OCI-LY1 (cell line): ENCODE measurements at regions not wholly inside any gene's neighbourhood (a gene's known extent, or its start where the extent isn't known, plus 50 kb on each side); places are given as distances from the start of the nearest gene placed in this dataset.

Source experiments
- H2AFZ ChIP-seq: fragments of 200-600 bp; sonication (generic), shearing (Covaris generic); 2 replicates; pipeline ENCODE4 v1.6.0; 2014; ENCODE audit warnings: antibody characterized with exemption, mild to moderate bottlenecking, low read length
- H3F3A ChIP-seq: fragments of 200-600 bp; sonication (generic), shearing (Covaris generic); 2 replicates; pipeline ENCODE4 v1.6.0; 2014; ENCODE audit warnings: mild to moderate bottlenecking, antibody characterized with exemption, low read length, moderate library complexity; ENCODE audit not compliant: insufficient read depth
- H3K27ac ChIP-seq: fragments of 200-600 bp; sonication (generic); 2 replicates; pipeline ENCODE4 v1.5.1; 2014; ENCODE audit warnings: low read length, mixed run types, mild to moderate bottlenecking, low read depth; ENCODE audit not compliant: poor library complexity, severe bottlenecking
- H3K27me3 ChIP-seq: fragments of 200-600 bp; sonication (generic); 2 replicates; pipeline ENCODE4 v1.6.0; 2014; ENCODE audit warnings: antibody characterized with exemption, mild to moderate bottlenecking, low read length, moderate library complexity; ENCODE audit not compliant: insufficient read depth
- H3K36me3 ChIP-seq: fragments of 200-600 bp; sonication (generic); 2 replicates; pipeline ENCODE4 v1.6.1; 2014; ENCODE audit warnings: mild to moderate bottlenecking, antibody characterized with exemption, low read length, moderate library complexity, mixed read lengths; ENCODE audit not compliant: insufficient read depth
- H3K4me1 ChIP-seq: fragments of 200-600 bp; sonication (generic); 2 replicates; pipeline ENCODE4 v1.5.1; 2014; ENCODE audit warnings: mild to moderate bottlenecking, low read length, moderate library complexity; ENCODE audit not compliant: insufficient read depth, severe bottlenecking
- H3K4me2 ChIP-seq: fragments of 200-600 bp; sonication (generic), shearing (Covaris generic); 2 replicates; pipeline ENCODE4 v1.6.1; 2014; ENCODE audit warnings: low read length
- H3K4me3 ChIP-seq: fragments of 200-600 bp; sonication (generic); 2 replicates; pipeline ENCODE4 v1.5.1; 2014; ENCODE audit warnings: low read length, low read depth, mild to moderate bottlenecking, mixed read lengths; ENCODE audit not compliant: poor library complexity, severe bottlenecking
- H3K79me2 ChIP-seq: fragments of 200-600 bp; shearing (Covaris generic); 2 replicates; pipeline ENCODE4 v1.6.1; 2016; ENCODE audit warnings: mixed run types, low read length, mixed read lengths; ENCODE audit not compliant: insufficient read depth
- H3K9ac ChIP-seq: fragments of 200-600 bp; sonication (generic), shearing (Covaris generic); 2 replicates; pipeline ENCODE4 v1.6.1; 2014; ENCODE audit warnings: mild to moderate bottlenecking, low read length, mixed read lengths
- H3K9me2 ChIP-seq: fragments of 200-600 bp; sonication (generic), shearing (Covaris generic); 2 replicates; pipeline ENCODE4 v1.6.1; 2014; ENCODE audit warnings: low read depth, mild to moderate bottlenecking, low read length, mixed read lengths
- H3K9me3 ChIP-seq: fragments of 200-600 bp; shearing (Covaris generic); 2 replicates; pipeline ENCODE4 v1.6.1; 2014; ENCODE audit warnings: low read length, mixed read lengths
- H4K20me1 ChIP-seq: fragments of 200-600 bp; sonication (generic), shearing (Covaris generic); 2 replicates; pipeline ENCODE4 v1.6.0; 2016; ENCODE audit warnings: mild to moderate bottlenecking, low read length; ENCODE audit not compliant: insufficient read depth
- CTCF ChIP-seq: fragments of 200-600 bp; sonication (generic), shearing (Covaris generic); IDR thresholded peaks from 2 replicates; pipeline ENCODE4 v1.5.1; 2017; ENCODE audit warnings: mild to moderate bottlenecking, antibody characterized with exemption, low read length, moderate library complexity, mixed read lengths
- EZH2 ChIP-seq: fragments of 200-600 bp; sonication (generic), shearing (Covaris generic); IDR thresholded peaks from 2 replicates; pipeline ENCODE4 v1.8.0; 2017; ENCODE audit warnings: borderline replicate concordance, mixed run types, mild to moderate bottlenecking, antibody characterized with exemption, low read length, moderate library complexity, mixed read lengths

- H2AFZ ChIP-seq: no peak overlapping the region
- no peaks in the 10 kb centered on the region for H3K9me2 ChIP-seq
- no peaks in the 10 kb centered on the region for H3K4me1 ChIP-seq
- no peak overlapping the region for H3K9ac ChIP-seq
- no peak for TF ChIP-seq CTCF
- no peak for TF ChIP-seq EZH2
- H3K27ac ChIP-seq: no peak overlapping the region
- no peaks in the 10 kb centered on the region for H3K9me3 ChIP-seq
- H3K79me2 ChIP-seq: no peaks in the 10 kb centered on the region
- no peak overlapping the region for H3K4me2 ChIP-seq
- no peaks in the 10 kb centered on the region for H3K27me3 ChIP-seq
- no peaks in the 10 kb centered on the region for H3F3A ChIP-seq
- H3K4me3 ChIP-seq: no peak overlapping the region
- H4K20me1 ChIP-seq: no peaks in the 10 kb centered on the region
- H3K36me3 ChIP-seq: no peaks in the 10 kb centered on the region
Observed at GRCh38 chr9:80086386-80086785, 514.6 kb downstream of the TLE4 start.

GRCh38 chr9:80085668-80086067 is 513.9 kb downstream of the TLE4 start:
- no peaks in the 10 kb centered on the region for H3K79me2 ChIP-seq
- H3K27ac ChIP-seq: no peak overlapping the region
- no peaks in the 10 kb centered on the region for H3K9me2 ChIP-seq
- H3K4me2 ChIP-seq: no peak overlapping the region
- H3K36me3 ChIP-seq: no peaks in the 10 kb centered on the region
- H3F3A ChIP-seq: no peaks in the 10 kb centered on the region
- H3K4me1 ChIP-seq: no peaks in the 10 kb centered on the region
- H3K4me3 ChIP-seq: no peak overlapping the region
- H3K9ac ChIP-seq: no peak overlapping the region
- no peaks in the 10 kb centered on the region for H3K27me3 ChIP-seq
- no peaks in the 10 kb centered on the region for H3K9me3 ChIP-seq
- TF ChIP-seq CTCF (no peak), EZH2 (no peak)
- H2AFZ ChIP-seq: no peak overlapping the region
- no peaks in the 10 kb centered on the region for H4K20me1 ChIP-seq

GRCh38 chr9:80082213-80082612 is 510.4 kb downstream of the TLE4 start:
- Histone ChIP-seq H3K9me2 (no peaks in the 10 kb centered on the region), H3K4me3 (no peak overlapping the region), H3K4me2 (no peak overlapping the region), H3K27me3 (no peaks in the 10 kb centered on the region), H3K27ac (no peak overlapping the region), H3K9me3 (no peaks in the 10 kb centered on the region), H3F3A (no peaks in the 10 kb centered on the region), H3K9ac (no peak overlapping the region), H2AFZ (no peak overlapping the region), H4K20me1 (no peaks in the 10 kb centered on the region), H3K36me3 (no peaks in the 10 kb centered on the region), H3K4me1 (no peaks in the 10 kb centered on the region), H3K79me2 (no peaks in the 10 kb centered on the region)
- no peak for TF ChIP-seq CTCF
- no peak for TF ChIP-seq EZH2
